ENCODE measurements at regions not wholly inside any gene's neighbourhood (a gene's known extent, or its start where the extent isn't known, plus 50 kb on each side); places are given as distances from the start of the nearest gene placed in this dataset.

DNA sequence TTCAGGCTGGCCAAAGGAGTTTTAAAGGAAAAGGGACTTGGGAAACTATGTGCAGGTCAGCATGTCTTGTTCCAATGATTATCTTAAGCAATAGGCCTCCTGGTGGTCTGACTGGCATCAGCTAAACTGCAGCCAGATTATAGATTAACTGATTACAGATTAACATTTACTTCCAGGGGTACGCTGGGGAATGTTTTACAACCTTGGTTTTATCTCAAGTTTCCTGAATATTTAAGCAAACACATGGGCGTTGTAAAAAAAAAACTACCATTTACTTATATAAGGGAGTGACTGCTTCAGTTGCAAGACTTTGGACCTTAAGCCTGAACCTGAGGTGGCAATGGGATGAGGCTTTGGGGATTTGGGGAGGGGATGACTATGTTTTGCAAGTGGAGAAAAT lies 600.6 kb upstream of the B3GALT2 start:
- TF ChIP-seq, protein P1, sequence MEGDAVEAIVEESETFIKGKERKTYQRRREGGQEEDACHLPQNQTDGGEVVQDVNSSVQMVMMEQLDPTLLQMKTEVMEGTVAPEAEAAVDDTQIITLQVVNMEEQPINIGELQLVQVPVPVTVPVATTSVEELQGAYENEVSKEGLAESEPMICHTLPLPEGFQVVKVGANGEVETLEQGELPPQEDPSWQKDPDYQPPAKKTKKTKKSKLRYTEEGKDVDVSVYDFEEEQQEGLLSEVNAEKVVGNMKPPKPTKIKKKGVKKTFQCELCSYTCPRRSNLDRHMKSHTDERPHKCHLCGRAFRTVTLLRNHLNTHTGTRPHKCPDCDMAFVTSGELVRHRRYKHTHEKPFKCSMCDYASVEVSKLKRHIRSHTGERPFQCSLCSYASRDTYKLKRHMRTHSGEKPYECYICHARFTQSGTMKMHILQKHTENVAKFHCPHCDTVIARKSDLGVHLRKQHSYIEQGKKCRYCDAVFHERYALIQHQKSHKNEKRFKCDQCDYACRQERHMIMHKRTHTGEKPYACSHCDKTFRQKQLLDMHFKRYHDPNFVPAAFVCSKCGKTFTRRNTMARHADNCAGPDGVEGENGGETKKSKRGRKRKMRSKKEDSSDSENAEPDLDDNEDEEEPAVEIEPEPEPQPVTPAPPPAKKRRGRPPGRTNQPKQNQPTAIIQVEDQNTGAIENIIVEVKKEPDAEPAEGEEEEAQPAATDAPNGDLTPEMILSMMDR (IDR thresholded peaks at IDR 0.05; ENCODE audit: insufficient read depth, low read length): no peak
- TF ChIP-seq SPI1 (IDR thresholded peaks at IDR 0.05; ENCODE audit: borderline replicate concordance, low read depth) (no peak), POLR2AphosphoS5 (IDR thresholded peaks at IDR 0.05; ENCODE audit: low read depth) (no peak), REST (IDR thresholded peaks at IDR 0.05; ENCODE audit: insufficient replicate concordance, low read depth) (no peak)

All from HL-60 (cell line).